Kidney (tissue), 13 donors: ENCODE measurements at regions not wholly inside any gene's neighbourhood (a gene's known extent, or its start where the extent isn't known, plus 50 kb on each side); places are given as distances from the start of the nearest gene placed in this dataset.

ENCODE experiments used
- DNase-seq, 5 donors: peaks; one replicate each; pipeline ENCODE4 v3.0.0-alpha.2; 2013 to 2020
- FAIRE-seq: peaks from 2 replicates; lab custom pipeline; 2012; peaks lifted over from hg19 to GRCh38; lab: Jason Lieb, UNC
- H3K27ac ChIP-seq, 2 donors: one replicate each; pipeline ENCODE4 v1.7.0; 2013; ENCODE audit warnings: low read depth in 2 of 2, low read length in 2 of 2, inconsistent platforms in 1 of 2
- H3K27me3 ChIP-seq: one replicate; pipeline ENCODE4 v1.7.1; 2013; ENCODE audit warnings: low read length, inconsistent platforms; ENCODE audit not compliant: control insufficient read depth, insufficient read depth
- H3K36me3 ChIP-seq, 3 donors: one replicate each; pipeline versions ENCODE4 v1.7.0 to v1.7.1; 2013; ENCODE audit warnings: low read length in 3 of 3, control low read depth in 1 of 3, inconsistent platforms in 1 of 3; ENCODE audit not compliant: insufficient read depth in 3 of 3, control insufficient read depth in 2 of 3
- H3K4me1 ChIP-seq, 3 donors: one replicate each; pipeline versions ENCODE4 v1.7.0 to v1.7.1; 2013; ENCODE audit warnings: low read length in 3 of 3, inconsistent platforms in 1 of 3, low read depth in 1 of 3; ENCODE audit not compliant: control insufficient read depth in 2 of 3, insufficient read depth in 2 of 3
- H3K4me3 ChIP-seq, 3 donors: one replicate each; pipeline versions ENCODE4 v1.7.0 to v1.8.1; 2013; ENCODE audit warnings: low read length in 3 of 3, control low read depth in 1 of 3, inconsistent platforms in 1 of 3
- H3K9ac ChIP-seq, 3 donors: one replicate each; pipeline versions ENCODE4 v1.7.0 to v1.7.1; 2013; ENCODE audit warnings: low read length in 3 of 3, control low read depth in 1 of 3, inconsistent platforms in 1 of 3
- H3K9me3 ChIP-seq, 3 donors: one replicate each; pipeline versions ENCODE4 v1.7.0 to v1.7.1; 2013; ENCODE audit warnings: low read length in 3 of 3, control low read depth in 1 of 3, inconsistent platforms in 1 of 3; ENCODE audit not compliant: control insufficient read depth in 2 of 3, insufficient read depth in 1 of 3
- intact Hi-C: fragments of 100-400 bp; cut with DNase I; formaldehyde crosslinking; loops from one replicate; pipeline ENCODE4 v1.11.1; 2022
- TF ChIP-seq, protein P1 (sequence below): IDR thresholded peaks from 3 replicates; pipeline ENCODE4 v1.5.1; 2012; ENCODE audit warnings: mild to moderate bottlenecking, moderate library complexity, borderline replicate concordance; ENCODE audit not compliant: insufficient read depth; ENCODE audit errors: extremely low read depth
- donor health status: control.
- donor health status: control.
- donor health status: control.
- donor health status: control.
- donor health status: control.
- donor health status: DM: yes; HTN: yes; CAD: no.
- donor health status: Normal renal cell carcinoma (clear cell type).

DNA sequence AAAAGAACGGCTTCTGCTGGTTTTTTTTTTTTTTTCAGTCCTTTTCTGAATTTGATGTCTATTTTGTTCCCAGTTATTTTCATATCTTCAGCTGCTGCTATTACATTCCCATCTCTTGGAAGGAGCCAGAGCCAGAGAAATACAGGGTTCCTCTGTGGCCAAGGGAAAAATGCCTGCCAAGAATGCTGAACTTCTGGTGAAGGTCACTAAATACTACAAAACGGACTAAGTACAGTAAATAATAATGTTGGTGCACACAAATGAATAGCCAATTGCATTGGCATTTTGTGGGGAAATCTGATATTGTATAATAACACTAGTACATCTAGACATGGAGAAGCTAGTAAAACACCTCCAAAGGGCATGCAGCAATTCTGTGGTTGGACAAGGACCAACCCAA is 56.3 kb upstream of the ZEB1 start:
- FAIRE-seq (no peak), DNase-seq (peak in 1 of 5 donors; percentile 46)
- Histone ChIP-seq H3K27ac (no peak overlapping the region), H3K9ac (no peak overlapping the region), H3K27me3 (no peaks in the 10 kb centered on the region), H3K4me3 (no peak overlapping the region), H3K9me3 (no peaks in the 10 kb centered on the region), H3K36me3 (no peaks in the 10 kb centered on the region), H3K4me1 (peaks cover 0 to 2% (median 0%) of the 10 kb centered on the region in 3 donors)
- TF ChIP-seq, protein P1, sequence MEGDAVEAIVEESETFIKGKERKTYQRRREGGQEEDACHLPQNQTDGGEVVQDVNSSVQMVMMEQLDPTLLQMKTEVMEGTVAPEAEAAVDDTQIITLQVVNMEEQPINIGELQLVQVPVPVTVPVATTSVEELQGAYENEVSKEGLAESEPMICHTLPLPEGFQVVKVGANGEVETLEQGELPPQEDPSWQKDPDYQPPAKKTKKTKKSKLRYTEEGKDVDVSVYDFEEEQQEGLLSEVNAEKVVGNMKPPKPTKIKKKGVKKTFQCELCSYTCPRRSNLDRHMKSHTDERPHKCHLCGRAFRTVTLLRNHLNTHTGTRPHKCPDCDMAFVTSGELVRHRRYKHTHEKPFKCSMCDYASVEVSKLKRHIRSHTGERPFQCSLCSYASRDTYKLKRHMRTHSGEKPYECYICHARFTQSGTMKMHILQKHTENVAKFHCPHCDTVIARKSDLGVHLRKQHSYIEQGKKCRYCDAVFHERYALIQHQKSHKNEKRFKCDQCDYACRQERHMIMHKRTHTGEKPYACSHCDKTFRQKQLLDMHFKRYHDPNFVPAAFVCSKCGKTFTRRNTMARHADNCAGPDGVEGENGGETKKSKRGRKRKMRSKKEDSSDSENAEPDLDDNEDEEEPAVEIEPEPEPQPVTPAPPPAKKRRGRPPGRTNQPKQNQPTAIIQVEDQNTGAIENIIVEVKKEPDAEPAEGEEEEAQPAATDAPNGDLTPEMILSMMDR: no peak
- intact Hi-C loops: no loop called here

DNA sequence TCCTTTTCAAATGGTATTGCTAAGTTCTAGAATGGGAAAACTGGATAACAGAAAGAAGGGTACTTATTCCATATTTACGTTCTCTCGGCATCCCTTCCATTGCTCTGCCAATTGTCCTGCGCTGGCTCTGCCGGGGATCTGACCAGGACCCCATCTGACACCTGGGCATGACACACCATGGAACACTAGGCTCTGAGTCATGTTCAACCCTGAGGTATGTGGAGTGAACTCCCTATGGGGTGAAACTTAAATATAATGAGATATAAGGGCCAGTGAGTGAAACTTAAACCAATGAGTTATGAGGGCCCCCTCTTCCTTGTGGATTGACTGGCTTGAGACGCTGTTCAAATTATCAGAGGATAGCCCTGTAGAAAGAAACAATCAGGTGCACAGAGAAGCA is 55.1 kb upstream of the ZEB1 start:
- H3K4me1 ChIP-seq: peaks cover 0 to 4% (median 0%) of the 10 kb centered on the region in 3 donors
- no peak overlapping the region for H3K27ac ChIP-seq
- intact Hi-C loops: no loop called here
- no peak overlapping the region for H3K9ac ChIP-seq
- TF ChIP-seq, protein P1: no peak
- H3K4me3 ChIP-seq: no peak overlapping the region
- no peaks in the 10 kb centered on the region for H3K27me3 ChIP-seq
- H3K9me3 ChIP-seq: no peaks in the 10 kb centered on the region
- no peak for DNase-seq
- no peak for FAIRE-seq
- no peaks in the 10 kb centered on the region for H3K36me3 ChIP-seq

DNA sequence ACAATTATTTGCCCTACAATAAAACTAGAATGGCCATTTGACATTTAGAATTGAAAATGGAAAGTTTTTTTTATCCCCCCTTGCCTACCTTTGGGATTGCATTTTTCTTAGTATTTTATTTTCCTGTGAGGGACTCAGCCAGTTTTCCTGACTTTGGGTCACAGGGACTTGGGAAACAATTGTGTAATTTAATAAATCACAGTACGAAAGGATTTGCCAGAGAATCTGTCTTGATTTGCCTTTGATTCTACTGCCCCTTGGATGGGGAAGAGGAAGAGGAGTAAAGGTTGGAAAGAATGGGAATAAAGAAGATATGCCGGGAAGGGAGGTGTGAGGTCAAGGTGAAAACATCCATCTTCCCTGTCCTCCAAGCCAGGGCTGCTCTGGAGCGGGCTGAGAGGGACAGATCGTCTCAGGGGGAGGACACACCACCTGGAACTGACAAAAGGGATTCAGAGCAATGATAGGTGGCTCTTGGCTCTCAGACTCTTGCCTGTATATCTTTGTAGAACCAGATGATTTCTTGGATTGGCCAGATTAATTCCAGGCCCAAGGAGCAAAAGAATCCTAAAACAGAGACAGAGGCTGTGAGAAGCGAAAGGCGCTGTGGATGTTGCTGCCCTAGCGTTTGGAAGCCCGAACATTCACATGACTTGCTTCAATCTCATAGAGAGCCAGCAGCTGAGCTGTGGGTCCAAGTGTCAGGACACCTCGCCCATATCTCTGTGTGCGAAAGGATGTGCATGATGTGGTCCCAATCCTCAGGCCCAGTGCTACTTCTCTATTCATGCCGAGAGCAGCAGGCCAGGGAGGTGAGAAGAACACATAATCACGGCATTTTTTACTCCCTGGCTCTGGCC is 50.3 kb upstream of the ZEB1 start:
- no peaks in the 10 kb centered on the region for H3K27me3 ChIP-seq

More for the DNA sequence above, 50.3 kb upstream of the ZEB1 start:
- no peak overlapping the region for H3K27ac ChIP-seq
- no peak overlapping the region for H3K4me3 ChIP-seq
- FAIRE-seq (no peak), DNase-seq (peak in 3 of 5 donors; percentile 33 to 48 (median 38))
- intact Hi-C loops: no loop called here
- TF ChIP-seq, protein P1: no peak
- H3K36me3 ChIP-seq: no peaks in the 10 kb centered on the region
- no peak overlapping the region for H3K9ac ChIP-seq
- no peaks in the 10 kb centered on the region for H3K9me3 ChIP-seq
- H3K4me1 ChIP-seq: peaks cover 0 to 2% (median 0%) of the 10 kb centered on the region in 3 donors
